ENCODE measurements at regions not wholly inside any gene's neighbourhood (a gene's known extent, or its start where the extent isn't known, plus 50 kb on each side); places are given as distances from the start of the nearest gene placed in this dataset.

DNA sequence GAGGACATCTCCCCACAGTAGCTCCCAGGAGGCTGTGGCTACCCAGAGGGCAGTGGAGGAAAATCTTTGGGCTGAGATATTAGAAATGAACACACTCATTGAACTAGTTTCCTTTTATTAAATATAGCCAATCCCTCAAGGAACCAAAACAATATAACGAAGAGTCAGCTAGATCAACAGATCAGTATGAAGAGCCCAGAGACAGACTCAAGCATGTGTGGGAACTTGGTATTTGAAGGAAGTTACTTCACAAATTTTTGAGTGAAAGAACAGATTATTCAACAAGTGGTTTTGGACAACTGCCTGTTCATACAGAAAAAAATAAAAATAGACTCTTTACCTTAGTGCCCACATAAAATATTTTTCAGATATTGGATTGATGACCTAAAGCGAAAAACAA lies 183.6 kb upstream of the PMFBP1 start:
- no peak overlapping the region for H3K4me3 ChIP-seq (ENCODE audit: low read length)
- H3K4me2 ChIP-seq (ENCODE audit: low read length): no peak overlapping the region
- no peak overlapping the region for H3K9ac ChIP-seq (ENCODE audit: low read length)
- no peak overlapping the region for H3K27ac ChIP-seq (ENCODE audit: low read length)
- H2AFZ ChIP-seq (ENCODE audit: low read depth, low read length): no peak overlapping the region
- no peaks in the 10 kb centered on the region for H3F3A ChIP-seq (ENCODE audit: insufficient read depth, low read length, poor library complexity, severe bottlenecking)
- no peaks in the 10 kb centered on the region for H3K27me3 ChIP-seq (ENCODE audit: insufficient read depth, low read depth, low read length)
- TF ChIP-seq CTCF (IDR thresholded peaks at IDR 0.05; ENCODE audit: poor library complexity, severe bottlenecking) (no peak), SMC3 (conservative IDR thresholded peaks at IDR 0.05; ENCODE audit: poor library complexity) (no peak), POLR2AphosphoS5 (IDR thresholded peaks at IDR 0.05) (no peak), EZH2 (IDR thresholded peaks at IDR 0.05; ENCODE audit: borderline replicate concordance, insufficient read depth, low read length, poor library complexity, severe bottlenecking) (no peak), RAD21 (conservative IDR thresholded peaks at IDR 0.05) (no peak), EP300 (conservative IDR thresholded peaks at IDR 0.05; ENCODE audit: poor library complexity, severe bottlenecking) (no peak), TAF1 (IDR thresholded peaks at IDR 0.05; ENCODE audit: low read depth) (no peak)
- H3K36me3 ChIP-seq (ENCODE audit: insufficient read depth, low read length): no peaks in the 10 kb centered on the region
- H3K9me2 ChIP-seq (ENCODE audit: insufficient read depth, low read length): no peaks in the 10 kb centered on the region
- H3K9me3 ChIP-seq (ENCODE audit: low read length): no peaks in the 10 kb centered on the region
- H4K20me1 ChIP-seq (ENCODE audit: insufficient read depth): no peaks in the 10 kb centered on the region
- H3K79me2 ChIP-seq (replicated peaks; ENCODE audit: insufficient read depth, low read length): no peaks in the 10 kb centered on the region

DNA sequence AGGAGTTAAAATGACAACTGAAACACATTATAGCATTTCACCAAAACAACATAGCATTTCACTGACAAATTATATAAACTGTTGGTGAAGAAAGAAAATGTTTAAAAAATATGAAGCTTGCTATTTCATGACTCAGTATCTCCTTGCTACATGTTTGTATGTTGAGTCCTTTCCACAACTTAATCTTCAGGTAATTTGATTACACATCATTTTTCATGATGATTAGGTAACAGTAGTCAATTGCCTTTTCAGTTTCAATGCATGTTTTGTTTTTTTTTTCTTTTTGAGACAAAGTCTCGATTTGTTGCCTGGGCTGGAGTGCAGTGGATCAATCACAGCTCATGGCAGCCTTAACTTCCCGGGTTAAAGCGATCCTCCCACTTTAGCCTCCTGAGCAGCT lies 177.8 kb upstream of the PMFBP1 start:
- Histone ChIP-seq H3K36me3 (ENCODE audit: insufficient read depth, low read length) (no peaks in the 10 kb centered on the region), H3K27ac (ENCODE audit: low read length) (no peak overlapping the region), H3K79me2 (replicated peaks; ENCODE audit: insufficient read depth, low read length) (no peaks in the 10 kb centered on the region), H3K4me3 (ENCODE audit: low read length) (no peak overlapping the region), H3K9me2 (ENCODE audit: insufficient read depth, low read length) (no peaks in the 10 kb centered on the region), H3K9me3 (ENCODE audit: low read length) (no peaks in the 10 kb centered on the region), H3K9ac (ENCODE audit: low read length) (no peak overlapping the region), H2AFZ (ENCODE audit: low read depth, low read length) (no peak overlapping the region), H4K20me1 (ENCODE audit: insufficient read depth) (no peaks in the 10 kb centered on the region), H3F3A (ENCODE audit: insufficient read depth, low read length, poor library complexity, severe bottlenecking) (no peaks in the 10 kb centered on the region), H3K27me3 (ENCODE audit: insufficient read depth, low read depth, low read length) (no peaks in the 10 kb centered on the region), H3K4me2 (ENCODE audit: low read length) (no peak overlapping the region)
- TF ChIP-seq REST (IDR thresholded peaks at IDR 0.05; ENCODE audit: borderline replicate concordance): no peak
- TF ChIP-seq CTCF (IDR thresholded peaks at IDR 0.05; ENCODE audit: poor library complexity, severe bottlenecking): no peak
- TF ChIP-seq POLR2AphosphoS5 (IDR thresholded peaks at IDR 0.05): no peak
- TF ChIP-seq RAD21 (conservative IDR thresholded peaks at IDR 0.05): no peak
- TF ChIP-seq EP300 (conservative IDR thresholded peaks at IDR 0.05; ENCODE audit: poor library complexity, severe bottlenecking): no peak
- TF ChIP-seq MXI1 (conservative IDR thresholded peaks at IDR 0.05; ENCODE audit: poor library complexity, severe bottlenecking): no peak
- TF ChIP-seq SMC3 (conservative IDR thresholded peaks at IDR 0.05; ENCODE audit: poor library complexity): no peak
- no peak for TF ChIP-seq EZH2 (IDR thresholded peaks at IDR 0.05; ENCODE audit: borderline replicate concordance, insufficient read depth, low read length, poor library complexity, severe bottlenecking)
- TF ChIP-seq TAF1 (IDR thresholded peaks at IDR 0.05; ENCODE audit: low read depth): no peak
